22Rv1 (cell line): ENCODE measurements at regions not wholly inside any gene's neighbourhood (a gene's known extent, or its start where the extent isn't known, plus 50 kb on each side); places are given as distances from the start of the nearest gene placed in this dataset.

ENCODE experiments used
- ZFX ChIP-seq: fragments of 450-650 bp; IDR thresholded peaks from 2 replicates; pipeline ENCODE4 v1.6.1; 2017; ENCODE audit warnings: antibody characterized with exemption, borderline replicate concordance
- TF ChIP-seq, protein P1 (sequence below): fragments of 450-650 bp; IDR thresholded peaks from 2 replicates; pipeline ENCODE4 v1.5.1; 2017; ENCODE audit warnings: mild to moderate bottlenecking

DNA sequence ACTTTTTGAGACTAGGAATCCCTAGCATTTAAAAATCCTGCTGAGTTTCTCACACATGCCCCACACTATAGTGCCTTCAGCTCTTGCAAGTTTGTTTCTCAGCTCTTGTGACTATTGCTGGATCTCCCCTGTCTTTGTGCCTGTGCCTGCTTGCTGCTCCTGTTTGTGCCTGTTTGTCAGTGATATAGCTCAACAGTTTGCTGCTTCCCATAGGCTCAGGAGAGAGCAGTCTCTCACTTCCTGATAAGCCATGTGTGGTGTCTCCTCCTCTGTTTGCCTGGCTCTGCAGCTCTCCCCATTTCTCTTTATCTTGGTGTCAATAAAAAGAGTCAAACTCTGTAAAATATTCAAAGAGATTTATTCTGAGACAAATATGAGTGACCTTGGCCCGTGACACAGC is 259.8 kb upstream of the CLNK start:
- TF ChIP-seq, protein P1, sequence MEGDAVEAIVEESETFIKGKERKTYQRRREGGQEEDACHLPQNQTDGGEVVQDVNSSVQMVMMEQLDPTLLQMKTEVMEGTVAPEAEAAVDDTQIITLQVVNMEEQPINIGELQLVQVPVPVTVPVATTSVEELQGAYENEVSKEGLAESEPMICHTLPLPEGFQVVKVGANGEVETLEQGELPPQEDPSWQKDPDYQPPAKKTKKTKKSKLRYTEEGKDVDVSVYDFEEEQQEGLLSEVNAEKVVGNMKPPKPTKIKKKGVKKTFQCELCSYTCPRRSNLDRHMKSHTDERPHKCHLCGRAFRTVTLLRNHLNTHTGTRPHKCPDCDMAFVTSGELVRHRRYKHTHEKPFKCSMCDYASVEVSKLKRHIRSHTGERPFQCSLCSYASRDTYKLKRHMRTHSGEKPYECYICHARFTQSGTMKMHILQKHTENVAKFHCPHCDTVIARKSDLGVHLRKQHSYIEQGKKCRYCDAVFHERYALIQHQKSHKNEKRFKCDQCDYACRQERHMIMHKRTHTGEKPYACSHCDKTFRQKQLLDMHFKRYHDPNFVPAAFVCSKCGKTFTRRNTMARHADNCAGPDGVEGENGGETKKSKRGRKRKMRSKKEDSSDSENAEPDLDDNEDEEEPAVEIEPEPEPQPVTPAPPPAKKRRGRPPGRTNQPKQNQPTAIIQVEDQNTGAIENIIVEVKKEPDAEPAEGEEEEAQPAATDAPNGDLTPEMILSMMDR = no peak
- no peak for TF ChIP-seq ZFX
